Head of caudate nucleus (tissue), 42 donors: ENCODE measurements at regions not wholly inside any gene's neighbourhood (a gene's known extent, or its start where the extent isn't known, plus 50 kb on each side); places are given as distances from the start of the nearest gene placed in this dataset.
A peak's percentile ranks its signal among the peaks of the same experiment; 100 is the strongest.

Source experiments
- DNase-seq, 42 donors: peaks; one replicate each; pipeline versions ENCODE4 v3.0.0 to v3.0.0-alpha.2; 2020 to 2021; ENCODE audit warnings: mixed read lengths in 7 of 42
- intact Hi-C: fragments of 100-400 bp; cut with DNase I; formaldehyde crosslinking; loops from one replicate; pipeline ENCODE4 v1.15.0; 2022

DNA sequence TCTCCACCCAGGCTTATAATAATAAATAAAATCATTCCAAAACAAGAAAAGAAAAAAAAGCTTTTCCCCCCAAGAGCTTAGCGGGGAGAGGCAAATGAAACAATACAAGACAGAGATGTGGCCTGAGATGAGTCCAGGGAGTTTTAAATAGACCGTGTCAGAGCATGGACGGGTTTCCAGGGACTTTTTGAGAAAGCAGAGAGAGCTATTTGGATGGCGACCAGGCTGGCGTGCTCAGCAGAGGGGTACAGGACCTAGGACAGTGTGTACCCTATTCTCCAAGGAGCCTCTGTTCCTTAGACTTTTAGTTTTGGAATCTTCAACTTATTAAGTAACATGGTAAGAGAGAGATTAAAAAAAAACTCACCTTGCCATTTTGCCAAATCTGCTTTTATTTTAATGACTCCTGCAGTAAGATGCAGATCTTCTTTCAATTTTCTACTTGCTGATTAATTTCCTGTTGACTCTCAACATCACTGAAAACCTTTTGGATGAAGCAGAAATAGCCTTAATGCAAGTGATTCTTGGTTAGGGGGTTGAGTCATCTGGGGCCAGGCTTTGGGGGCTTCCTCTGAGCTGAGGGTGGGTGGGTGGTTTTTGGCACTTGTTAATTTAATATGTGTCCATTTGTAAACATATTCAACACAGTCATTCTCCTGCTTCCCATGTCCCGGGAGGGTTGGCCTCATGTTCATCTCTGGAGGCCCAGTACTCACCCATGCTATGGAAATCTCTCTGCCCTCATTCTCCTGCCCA, 49.6 kb upstream of the OSMR start:
- DNase-seq = peak in 14 of 42 donors; percentile 6 to 54 (median 28)
- intact Hi-C loops = no loop called here
